DMS153 treated with DMSO at 0.1 percent for 48 hours (cell line): ENCODE measurements at regions not wholly inside any gene's neighbourhood (a gene's known extent, or its start where the extent isn't known, plus 50 kb on each side); places are given as distances from the start of the nearest gene placed in this dataset.

Source experiments
- DNase-seq: peaks from one replicate; lab custom pipeline; 2025; ENCODE audit not compliant: unreplicated experiment; lab: John Stamatoyannopoulos, UW

DNA sequence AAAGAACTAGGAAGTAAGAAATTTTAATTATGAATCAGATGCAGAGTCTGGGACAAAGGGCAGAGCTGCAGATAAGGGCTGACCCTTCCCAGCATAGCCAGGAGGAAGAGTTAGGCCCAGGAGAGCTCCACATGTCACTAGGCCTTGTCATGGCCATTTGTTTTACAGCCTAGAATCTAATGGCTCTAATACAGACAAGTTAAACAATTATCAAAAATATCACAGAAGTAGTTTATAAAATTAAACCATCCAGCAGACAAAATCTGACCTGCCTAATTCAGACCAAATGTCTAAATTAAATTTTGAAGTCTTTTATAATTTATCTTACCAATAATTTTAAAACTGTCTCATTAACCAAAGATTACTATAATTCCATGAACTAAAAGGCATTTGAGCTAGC lies 1369.5 kb downstream of the CDH11 start:
- no peak for DNase-seq

DNA sequence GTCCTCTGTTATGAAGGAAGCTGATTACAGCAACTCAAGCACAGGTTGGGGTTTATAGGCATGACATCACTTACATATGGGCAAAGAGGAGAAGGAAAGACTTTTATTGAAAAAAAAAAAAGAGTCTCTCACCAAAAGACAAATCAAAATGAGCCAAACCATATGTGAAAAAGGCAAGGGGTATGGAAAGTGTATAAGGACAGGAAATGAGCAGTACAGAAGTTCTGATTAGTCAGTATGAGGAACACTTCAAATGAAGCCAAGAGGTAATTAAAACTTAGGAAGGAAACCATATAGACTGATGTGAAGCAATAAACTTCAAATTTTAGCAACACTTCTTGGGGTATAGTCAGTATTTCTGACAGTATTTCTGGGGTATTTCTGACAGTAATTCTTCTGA lies 1372.6 kb downstream of the CDH11 start:
- DNase-seq, result no peak

DNA sequence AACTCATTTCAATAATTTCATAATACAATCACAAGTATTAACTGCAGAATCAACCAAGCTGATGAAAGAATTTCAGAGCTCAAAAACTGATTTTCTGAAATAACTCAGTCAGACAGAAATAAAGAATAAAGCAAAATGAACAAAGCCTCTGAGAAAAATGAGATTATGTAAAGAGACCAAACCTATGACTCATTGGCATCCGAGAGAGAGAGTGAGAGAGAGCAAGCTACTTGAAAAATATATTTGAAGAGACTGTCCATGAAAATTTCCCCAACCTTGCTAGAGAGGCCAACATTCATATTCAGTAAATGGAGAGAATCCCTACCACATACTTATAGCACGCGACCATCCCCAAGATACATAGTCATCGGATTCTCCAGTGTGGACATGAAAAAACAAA lies 1376.4 kb downstream of the CDH11 start:
- DNase-seq, result no peak

DNA sequence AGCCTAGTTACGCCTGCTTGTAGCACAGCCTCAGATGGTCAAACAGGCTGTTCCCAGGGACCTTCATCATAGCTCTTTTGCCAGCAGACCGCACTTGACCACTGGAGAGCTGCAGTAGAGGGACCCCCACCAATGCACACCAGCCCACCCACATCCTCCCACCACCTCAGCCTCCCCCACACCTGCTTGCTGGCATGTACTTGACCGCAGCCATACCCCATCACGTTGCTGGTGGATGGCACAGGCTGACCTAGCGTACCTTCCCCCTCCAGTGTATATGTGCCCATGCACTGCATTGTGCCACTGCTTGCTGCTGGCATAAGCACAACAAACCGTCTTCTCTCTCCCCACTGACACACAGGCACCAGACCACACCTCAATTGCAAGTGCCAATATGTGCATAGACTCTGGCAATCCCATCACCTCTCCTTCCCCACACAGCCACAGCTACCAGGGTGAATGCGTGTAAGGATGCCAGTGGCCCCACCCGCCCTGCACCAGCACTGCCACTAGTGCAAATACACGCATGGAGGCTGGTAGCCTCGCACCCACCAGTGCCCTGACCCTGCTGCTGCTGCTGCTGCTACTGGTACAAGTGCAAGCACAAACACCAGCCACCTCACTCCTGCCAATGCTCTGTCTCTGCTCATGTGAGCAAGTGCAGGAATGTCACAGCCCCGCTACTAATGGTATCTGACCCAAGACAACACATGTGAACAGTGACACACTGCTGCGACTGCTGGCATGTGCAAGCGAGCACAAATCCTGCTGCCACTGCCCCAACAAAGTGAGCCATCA lies 1377.6 kb downstream of the CDH11 start:
- no peak for DNase-seq

DNA sequence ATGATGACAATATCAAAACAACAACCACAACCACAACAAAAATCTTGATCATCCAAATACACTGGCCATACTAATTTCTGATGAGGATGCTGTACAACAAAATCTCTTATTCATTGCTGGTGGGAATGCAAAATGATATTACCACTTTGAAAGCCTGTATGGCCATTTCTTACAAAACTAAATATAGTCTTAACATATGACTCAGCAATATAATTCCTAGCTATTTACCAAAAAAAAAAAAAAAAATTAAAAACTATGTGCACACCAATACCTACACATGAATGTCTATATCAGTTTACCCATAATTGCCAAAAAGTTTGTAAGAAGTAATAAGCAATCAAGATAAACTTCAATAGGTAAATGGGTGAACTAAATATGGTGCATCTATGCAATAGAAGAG lies 1379.7 kb downstream of the CDH11 start:
- no peak for DNase-seq

DNA sequence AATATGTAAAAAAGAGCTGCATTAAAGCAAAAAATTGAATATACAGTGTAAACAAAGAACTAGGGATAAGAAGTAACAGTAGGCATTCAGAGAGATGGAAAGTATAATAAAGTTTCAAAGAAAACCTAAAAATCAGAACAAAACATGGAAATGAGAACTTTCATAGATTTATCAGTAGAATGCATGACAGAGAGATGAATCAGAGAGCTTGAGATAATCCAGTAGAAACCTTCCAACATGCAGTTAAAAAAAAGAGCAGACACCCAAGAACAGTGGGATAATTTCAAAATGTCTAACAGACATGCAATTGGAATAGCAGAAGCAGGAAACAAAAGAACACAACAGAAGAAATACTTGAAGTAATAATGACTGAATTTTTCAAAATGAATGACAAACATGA lies 1384.2 kb downstream of the CDH11 start:
- DNase-seq, result no peak

DNA sequence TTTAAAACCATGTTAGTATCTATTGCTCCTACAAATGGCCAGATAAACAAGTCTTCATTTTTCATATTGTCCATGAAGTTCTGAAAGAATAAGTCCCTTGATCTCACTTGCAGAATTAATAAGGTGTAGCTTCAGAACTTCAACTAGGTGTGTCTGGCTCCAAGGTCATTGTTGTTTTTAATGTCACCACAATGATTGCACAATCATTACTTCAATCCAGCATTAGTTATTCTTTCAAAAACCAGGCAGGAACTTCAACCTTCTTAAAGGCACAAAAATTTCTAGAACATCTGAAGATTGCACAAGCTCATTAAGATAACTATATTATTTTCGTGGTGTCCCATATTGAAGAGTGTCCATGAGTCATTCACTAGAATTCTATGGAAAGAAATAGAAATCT lies 1386.4 kb downstream of the CDH11 start:
- no peak for DNase-seq

DNA sequence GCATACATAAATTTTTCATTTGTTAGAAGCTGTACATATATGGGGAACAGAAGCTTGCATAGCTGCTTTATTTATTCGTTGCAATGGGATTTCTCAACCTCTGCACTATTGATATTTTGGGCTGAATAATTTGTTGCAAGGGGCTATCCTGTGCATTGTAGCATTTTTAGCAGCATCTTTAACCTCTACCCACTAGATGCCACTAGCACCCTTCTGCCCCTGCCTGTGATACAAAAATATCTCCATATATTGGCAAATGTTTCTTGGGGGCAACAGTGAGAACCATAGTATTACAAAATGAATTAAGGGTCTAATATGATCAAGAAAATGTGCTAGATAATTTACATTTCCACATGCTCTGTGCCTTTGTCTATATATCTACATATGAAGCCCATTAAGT lies 1401.0 kb downstream of the CDH11 start:
- no peak for DNase-seq

DNA sequence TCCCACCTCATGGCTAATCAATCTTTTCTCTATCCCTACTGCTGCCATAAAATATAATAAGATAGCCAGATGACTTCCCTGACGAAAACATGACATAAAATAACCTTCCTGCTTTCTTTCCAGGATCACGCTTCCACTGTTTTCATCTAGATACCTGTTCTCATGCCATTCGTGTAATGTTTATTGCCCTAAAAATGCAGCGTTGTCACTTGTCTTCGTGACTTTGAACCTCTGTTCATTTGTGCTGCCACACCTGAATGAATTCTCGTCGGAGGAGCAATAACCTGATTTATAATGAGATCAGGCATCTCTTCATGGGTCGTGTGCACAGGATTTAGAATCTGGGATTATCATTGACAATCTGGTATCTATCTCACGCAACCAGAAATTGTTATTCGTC lies 1401.9 kb downstream of the CDH11 start:
- no peak for DNase-seq

DNA sequence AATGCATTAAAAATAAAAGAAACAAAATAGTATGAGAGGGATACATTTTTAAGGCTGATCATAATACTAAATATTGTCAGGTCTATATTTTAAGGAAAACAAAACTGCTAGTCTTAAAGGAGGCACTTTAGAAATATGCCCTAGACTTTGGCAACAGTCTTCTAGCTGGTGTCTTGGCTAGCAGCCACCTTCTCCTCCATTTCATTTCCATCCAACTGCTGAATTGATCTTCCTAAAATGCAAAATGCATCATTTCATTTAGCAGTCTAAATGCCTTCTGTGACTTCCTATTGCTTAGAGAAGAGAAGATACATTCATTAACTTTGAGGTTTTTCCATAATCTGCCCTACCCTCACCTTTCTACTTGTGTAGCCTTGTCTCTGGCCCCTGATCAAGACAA lies 1404.1 kb downstream of the CDH11 start:
- no peak for DNase-seq

DNA sequence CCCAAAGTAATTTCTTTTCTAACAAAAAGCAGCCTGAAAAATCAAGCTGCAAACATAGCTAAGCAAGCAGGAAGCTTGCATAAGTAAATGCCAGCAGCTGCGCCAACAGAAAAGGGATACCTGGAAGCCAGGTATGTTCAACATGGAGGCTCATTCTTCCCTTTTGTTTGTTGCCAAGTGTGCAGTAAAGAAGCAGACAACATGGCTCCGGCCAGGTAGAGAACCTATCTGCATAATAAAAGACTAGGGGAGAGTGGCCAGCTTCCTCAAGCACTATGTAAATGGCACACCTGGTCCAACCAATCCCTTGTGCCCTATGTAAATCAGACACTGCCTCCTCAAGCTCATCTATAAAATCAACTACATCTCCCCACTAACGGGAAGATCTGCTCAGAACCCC lies 1407.0 kb downstream of the CDH11 start:
- DNase-seq, result peak; percentile 55

DNA sequence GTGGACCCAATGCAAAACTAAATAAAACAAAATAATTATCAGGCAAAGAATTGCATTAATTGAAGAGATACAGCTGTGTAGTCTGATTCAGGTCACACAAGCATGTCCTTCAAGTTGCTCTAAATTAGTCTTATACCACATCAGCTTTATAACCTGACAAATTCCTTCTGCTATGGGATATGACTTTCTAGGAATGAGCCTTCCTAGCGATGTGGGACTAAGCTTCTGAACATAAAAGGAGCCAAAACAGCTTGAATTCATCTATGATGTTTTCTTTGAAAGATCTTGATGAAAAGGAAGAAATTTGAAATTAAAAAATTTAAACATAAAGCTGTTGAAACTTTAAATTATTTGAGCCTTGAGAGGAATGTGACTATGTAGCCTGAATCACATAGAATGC lies 1409.1 kb downstream of the CDH11 start:
- DNase-seq, result no peak

DNA sequence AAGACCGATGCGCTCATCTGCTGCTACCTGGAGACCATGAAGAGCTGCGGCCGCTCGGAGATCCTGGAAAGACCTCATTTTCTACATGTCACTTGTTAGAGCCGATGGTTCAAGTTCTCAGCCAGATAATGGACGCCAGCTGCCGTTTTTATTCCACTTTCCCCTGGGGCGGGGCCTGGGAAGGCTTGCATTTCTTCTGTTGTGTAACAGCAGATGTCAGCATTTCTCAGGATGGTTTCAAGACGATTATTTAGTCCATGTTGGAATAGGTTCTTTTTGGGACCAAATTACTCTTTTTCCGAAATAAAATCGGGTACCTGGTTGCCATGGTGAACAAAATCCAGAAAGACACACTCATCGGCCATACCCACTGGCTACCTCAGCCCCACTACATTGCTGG lies 1418.3 kb downstream of the CDH11 start:
- no peak for DNase-seq

DNA sequence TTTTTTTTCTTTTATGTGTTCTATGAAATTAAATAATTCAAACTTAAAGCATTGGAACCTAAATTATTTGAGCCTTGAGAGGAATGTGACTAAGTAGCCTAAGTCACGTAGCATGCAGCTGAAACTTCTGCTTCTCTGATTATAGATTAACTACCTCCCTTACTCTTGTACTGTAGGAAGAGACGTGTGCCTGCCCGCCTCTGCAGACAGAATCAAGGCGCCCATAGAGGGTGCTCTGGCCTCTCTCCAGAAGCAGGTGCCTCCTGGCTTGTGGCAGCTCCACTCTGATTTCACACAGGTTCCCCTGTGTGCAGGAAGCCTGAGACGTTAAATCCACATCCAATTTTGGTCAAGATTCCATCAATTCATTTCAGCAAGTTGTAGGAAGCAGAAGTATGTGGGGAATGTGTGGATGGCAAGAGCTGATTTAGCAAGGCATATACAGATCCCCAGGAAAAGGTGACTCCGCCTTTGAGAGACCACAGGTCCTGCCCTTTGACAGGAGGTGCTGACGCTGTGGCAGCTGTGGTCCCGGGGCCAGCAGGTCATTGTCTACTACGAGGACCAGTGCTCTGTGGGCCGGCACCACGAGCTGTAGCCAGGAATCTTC lies 1418.8 kb downstream of the CDH11 start:
- no peak for DNase-seq

DNA sequence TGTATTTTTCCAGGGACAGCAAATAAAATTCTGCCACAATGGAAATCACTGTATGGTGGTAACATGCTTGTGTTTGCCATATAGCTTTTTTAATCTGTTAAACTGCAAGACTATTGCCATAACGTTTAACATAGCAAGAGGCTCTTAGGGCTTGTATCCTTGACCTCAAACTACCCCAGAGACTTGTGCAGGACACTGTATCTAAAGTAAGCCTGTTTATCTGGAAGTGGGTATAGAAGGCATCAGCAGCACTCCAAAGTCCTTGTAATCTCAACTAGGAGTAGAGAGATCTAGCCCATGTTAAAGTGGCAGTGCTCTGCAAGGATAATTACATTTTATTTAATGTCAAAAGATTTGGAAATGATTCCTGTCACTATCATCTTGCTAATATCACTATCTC lies 1424.1 kb downstream of the CDH11 start:
- no peak for DNase-seq

DNA sequence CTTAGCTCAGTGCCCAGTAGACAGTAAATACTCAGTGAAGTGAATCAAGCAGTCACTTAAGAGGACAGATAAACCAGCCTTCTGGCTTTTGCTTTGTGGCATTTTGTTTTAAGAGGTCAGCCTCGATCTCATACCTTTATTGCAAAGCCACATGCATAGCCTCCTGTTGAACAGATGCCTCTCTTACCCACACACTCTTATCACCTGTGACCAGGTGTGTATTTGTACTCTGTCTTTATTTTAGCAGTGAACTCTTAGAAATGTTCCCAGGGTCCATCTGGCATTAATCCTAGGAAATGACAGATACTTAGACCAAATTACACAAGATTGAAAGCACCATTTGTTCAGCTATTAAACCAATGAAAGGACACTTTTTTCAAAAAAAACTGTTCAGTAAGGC lies 1426.5 kb downstream of the CDH11 start:
- no peak for DNase-seq

DNA sequence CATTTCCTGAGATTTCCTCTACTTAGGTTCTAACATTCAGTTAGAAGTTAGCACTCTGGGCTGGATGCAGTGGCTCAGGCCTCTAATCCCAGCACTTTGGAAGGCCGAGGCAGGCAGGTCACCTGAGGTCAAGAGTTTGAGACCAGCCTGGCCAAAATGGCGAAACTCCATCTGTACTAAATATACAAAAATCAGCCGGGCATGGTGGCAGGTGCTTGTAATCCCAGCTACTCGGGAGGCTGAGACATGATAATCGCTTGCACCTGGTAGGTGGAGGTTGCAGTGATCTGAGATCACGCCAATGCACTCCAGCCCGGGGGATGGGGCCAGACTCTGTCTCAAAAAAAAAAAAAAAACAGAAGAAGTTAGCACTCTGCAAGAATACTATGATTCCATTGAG lies 1430.9 kb downstream of the CDH11 start:
- DNase-seq, result no peak

DNA sequence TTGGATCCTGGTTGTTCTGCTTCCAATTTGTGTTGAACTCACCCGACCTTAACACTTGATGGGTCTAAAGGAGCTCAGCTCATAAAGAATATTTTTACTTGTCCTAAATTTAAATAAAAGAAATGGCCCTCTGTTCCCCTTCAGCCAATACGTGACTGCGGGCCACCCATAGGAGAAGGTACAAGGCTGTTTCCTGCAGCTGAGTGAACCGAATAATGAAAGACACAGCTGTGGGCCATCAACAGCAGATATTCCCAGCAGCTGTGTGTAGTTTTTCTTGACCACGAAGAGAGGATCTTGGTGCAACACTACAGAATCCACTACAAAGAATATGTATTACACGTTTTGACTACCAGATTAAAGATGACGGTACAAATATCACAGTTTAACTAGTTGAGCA lies 1431.6 kb downstream of the CDH11 start:
- DNase-seq, result no peak

DNA sequence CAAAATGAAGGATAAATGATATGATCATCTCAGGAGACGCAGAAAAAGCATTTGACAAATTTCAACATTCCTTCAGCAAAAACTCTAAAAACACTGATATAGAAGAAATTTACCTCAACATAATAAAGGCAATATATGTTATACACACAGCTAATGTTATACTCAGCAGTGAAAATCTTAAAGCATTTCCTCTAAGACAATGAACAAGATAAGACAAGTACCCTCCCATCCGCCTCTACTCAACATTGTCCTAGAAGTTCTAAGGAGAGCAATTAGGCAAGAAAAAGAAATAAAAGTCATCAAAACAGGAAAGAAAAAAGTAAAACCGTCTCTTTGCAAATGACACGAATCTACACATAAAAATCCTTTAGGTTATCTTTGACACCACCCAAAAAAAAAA lies 1432.8 kb downstream of the CDH11 start:
- no peak for DNase-seq

DNA sequence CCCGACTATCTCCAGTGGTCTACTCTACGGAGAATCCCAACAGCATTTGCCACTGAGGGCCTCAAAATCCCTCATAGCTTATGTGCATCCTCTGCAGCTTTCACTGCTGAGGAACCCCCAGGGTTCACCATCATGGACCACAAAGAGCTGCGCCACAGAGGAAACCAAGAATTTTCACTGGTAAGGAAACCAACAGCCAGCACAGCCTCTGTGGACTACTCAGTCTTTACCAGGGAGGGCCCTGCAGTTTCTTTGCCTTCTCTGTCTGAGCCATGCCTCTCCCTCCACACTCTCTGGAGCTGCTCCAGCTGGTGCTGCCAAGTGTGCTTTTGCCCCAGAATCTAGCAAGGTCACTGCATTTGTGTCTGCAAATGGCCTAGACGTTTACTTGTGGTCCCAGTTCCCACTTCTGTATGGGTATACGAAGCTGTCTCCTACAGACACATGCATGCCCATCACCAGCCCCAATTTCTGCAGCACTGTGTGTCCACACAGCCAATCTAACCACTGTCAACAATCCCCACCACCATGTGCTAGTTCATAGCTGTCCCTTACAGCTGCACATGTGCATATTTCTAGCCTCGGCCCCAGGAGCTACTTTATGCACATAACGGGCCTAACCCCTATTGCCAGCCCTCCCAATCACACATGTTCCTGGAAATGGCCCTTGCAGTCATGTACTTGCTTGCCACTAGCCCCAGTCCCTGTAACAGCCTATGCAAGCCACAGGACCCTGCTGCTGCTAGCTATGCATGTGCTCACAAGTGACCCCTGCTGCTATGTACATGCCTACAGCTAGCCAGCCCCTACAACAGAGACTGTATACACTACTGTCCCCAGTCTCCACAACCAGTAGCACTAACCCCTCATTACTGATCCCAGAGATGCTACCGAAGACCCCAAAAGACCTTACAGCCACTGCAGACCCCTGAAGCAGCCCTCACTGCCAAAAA lies 1437.4 kb downstream of the CDH11 start:
- no peak for DNase-seq

DNA sequence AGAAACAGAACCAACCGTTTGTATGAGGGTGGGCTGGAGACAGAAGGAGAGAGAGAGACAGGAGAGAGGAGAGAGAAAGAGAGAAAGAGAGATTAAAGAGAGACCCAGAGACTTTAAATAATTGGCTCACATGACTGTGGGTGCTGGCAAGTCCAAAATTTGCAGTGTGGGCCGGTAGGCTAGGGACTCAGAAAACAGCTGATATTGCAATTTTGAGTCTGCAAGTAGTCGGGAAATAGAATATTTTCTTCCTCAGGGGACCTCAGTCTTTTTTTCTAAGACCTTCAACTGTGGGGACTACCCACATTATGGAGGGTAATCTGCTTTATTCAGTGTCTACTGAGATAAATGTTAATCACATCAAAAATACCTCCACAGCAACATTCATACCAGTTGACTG lies 1439.0 kb downstream of the CDH11 start:
- DNase-seq, result no peak

DNA sequence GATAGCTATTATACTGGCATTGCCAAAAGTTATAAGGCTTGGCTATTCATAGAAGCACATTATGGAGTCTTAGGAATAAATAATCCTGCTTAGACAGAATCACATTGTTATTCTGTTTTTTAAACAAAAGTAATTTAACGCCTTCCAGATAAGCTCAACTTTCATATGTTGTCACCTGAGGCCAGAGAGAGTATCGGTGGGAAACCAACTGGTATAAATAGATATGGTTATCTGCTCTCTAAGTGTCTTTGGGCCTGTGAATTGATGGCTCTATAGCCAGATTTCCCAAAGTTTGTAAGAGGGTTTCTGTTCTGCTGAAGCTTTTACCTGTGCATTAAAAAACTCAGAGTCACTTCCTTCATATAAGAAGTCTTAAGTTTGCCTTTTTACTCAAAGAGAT lies 1449.4 kb downstream of the CDH11 start:
- no peak for DNase-seq
